Activated CD4-positive, alpha-beta T cell treated with anti-CD3 and anti-CD28 coated beads, Interleukin-2, Interleukin-6, amounts not matched to agents 100 ng/mL and 50 ng/mL, durations not matched to agents 16 hours and 8 hours (primary cell): ENCODE measurements at regions not wholly inside any gene's neighbourhood (a gene's known extent, or its start where the extent isn't known, plus 50 kb on each side); places are given as distances from the start of the nearest gene placed in this dataset.
A peak's percentile ranks its signal among the peaks of the same experiment; 100 is the strongest.
"Not testable (repeated sequence)": the region's sequence is repeated elsewhere in the genome, so short reads cannot be mapped to it uniquely, and the experiment has no call there.

ENCODE experiments used
- DNase-seq: peaks from one replicate; pipeline ENCODE4 v3.0.0-alpha.2; 2020

DNA sequence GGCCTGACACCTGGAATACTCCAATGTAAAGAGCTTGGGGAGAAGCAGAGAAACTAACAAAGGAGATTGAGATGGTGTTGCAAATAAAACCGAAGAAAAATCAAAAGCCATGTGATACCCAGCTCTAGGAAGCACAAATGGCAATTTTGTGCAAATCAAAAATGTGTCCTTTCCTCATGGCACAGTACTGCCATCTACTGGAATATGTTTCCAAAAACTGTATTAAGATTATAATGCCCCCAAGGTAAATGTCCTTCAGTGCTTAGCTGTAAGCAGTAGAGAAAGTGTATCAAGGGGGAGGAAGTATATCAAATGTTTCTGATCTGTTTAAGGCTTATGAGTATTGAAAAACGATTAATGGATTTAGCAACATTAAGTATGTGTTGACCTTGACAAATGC, 620.3 kb downstream of the ZWINT start:
- not testable (repeated sequence) for DNase-seq

DNA sequence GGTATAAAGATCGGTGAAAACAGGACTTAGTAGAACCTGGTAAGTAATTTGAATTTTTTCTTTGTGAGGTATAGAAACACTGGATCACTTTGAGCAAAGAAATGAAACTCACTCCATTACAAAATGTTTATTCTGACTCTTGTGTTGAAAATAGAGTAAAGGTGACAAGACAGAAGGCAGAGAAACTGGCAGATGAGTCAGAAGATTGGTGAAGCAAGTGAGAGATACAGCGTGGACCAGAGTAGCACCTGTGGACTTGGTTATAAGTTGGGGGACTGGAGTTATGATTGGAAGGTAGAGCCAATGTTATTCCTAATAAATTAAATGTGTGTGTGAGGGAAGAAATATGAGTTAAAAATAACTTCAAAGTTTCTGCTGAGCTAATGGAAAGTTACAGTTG, 620.9 kb downstream of the ZWINT start:
- no peak for DNase-seq

DNA sequence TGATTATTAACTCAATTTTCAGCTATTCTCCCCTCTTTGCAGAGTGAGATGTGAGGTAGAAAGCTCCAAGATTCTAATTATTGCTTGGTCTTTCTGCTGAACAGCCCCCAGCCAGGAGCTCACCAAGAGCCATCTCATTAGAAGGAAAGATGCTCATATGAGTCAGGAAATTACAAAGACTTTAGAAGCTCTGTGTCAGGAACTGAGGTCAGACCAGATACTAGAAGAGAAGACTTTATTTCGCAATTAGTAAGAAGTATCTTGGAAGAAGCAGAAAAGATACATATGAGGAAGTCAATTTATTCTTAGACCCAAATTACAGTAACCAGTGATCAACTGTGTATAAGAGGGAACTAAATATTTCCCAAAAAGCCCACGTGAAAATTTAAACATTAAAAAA, 626.9 kb downstream of the ZWINT start:
- no peak for DNase-seq

DNA sequence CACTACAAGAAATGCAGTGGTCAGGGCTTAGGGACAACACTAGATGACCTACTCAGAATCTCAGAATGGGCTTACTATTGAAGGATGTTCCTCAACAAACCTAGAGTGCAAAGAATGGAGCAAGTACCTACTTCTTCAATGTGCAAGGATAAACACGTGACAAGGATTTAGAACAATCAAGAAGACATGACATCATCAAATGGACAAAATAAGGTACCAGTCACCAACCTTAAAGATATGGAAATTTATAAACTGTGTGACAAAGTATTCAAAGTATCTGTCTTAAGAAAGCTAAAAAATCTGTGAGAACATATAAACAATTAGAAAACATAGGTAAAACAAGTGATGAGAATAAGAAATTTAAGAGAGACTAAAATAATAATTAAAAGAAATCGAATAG, 656.1 kb downstream of the ZWINT start:
- DNase-seq = no peak

DNA sequence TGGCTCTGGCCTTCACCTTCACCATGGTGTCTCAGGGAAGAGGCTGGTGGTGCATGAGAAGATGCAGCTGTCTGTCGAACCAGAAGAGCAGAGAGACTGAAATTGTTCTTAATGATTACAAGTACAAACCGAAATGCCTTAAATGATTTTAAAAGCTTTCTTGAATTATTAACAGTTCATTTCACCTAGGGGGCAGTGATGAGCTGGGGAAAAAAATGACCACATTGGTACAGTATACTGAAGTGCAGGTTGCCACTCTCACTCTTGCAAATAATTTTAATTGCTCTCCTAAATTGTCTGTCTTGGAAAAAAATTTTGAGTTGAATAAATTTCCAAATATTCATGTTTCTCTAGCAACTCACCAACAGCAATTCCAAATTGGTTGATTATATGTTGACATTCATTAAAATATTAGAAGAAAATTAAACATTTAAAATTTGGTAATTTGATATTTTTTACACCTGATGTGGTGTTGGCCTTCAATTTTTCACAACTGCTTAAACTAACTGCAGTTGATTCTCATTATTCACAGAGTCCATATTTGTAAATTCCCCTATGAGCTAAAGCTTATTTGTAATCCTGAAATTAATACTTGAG, 692.6 kb downstream of the ZWINT start:
- peak; percentile 2 for DNase-seq

DNA sequence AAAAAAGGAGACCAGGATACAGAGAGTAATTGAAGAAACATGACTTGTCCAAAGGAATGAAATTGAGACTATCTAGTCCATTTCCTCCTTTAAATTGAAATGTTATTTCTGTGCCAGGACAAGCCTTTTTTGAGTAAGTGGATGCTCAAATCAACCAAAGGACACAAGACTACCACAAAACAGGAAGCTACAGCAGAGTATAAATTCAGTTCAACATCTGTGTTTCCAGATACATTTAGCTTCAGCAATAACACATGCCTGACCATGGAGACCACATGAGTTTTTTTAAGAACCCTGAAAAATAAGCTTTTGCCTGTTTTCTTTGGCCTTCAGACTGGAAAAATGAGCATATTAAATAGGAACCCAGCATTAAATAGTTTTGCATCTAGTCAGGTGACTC, 707.5 kb downstream of the ZWINT start:
- DNase-seq = no peak

DNA sequence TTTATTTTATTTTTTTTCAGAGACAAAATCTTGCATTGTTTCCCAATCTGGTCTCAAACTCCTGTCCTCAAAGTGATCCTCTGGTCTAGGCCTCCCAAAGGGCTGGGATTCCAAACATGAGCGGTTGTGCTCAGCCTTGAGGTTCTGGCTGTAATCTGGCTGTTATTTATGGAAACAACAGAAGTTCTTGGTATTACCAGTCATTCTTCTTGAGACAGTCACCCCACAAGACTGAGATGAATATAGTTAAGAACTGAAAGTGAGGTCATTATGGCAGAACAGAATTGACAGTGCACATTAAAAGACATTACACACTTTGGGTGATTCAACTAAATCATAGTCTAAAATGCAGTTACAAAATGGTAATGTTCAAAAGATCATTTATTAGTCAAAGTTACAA, 719.5 kb downstream of the ZWINT start:
- DNase-seq = no peak

DNA sequence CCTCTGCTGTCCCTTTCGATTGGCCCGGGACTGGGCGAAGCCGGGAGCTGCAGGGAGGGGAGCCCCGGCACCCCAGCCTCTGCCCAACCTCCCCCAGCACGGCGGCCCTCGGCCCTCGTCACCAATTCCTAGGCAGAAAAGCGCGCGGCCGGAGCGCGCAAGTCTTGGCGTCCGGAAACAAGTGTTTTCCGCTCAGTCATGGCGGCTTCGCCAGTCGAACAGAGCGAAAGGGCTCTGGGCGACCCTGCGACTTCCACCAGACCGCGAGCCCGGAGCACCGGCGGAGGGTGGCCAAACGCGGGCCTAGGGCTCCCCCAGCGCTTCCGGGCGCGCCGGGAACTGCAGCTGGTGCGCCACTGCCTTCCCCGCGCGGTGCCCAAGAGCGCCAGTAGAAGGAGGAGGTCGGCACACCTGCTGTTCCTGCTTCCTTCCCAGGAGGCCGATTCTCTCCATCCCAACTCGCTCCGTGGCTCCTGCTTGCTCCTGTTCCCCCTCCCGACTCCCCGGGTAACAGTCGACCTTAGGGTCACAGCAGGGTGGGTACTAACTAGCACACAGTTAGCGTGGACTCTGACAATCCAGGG, 729.9 kb downstream of the ZWINT start:
- peak; percentile 56 for DNase-seq

DNA sequence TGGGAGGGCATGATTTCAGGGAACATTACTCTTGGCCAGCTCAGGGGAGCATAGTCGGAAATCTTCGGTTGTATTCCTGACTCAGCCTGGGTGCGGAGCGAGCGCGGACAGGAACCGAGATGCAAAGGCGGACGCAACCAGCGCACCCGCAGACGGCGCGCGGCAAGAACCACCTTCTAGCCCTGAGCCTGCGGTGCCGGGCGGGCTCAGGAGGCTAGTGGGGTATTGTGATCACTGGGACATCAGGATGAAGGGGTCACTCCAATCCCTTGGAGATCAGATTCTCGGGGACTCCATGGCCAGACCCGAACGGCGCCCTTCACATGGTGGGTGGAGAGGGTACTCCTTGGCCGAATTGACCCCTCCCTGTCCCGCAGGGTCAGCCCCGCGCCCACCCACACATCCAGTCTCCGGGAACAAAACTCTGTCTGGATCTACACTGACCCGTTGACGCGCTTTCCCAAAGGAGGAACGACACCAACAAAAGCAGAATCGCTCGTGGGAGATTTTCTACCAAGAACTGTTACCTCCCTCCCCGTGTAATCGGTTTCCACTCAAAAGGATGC, 730.5 kb downstream of the ZWINT start:
- DNase-seq = no peak

DNA sequence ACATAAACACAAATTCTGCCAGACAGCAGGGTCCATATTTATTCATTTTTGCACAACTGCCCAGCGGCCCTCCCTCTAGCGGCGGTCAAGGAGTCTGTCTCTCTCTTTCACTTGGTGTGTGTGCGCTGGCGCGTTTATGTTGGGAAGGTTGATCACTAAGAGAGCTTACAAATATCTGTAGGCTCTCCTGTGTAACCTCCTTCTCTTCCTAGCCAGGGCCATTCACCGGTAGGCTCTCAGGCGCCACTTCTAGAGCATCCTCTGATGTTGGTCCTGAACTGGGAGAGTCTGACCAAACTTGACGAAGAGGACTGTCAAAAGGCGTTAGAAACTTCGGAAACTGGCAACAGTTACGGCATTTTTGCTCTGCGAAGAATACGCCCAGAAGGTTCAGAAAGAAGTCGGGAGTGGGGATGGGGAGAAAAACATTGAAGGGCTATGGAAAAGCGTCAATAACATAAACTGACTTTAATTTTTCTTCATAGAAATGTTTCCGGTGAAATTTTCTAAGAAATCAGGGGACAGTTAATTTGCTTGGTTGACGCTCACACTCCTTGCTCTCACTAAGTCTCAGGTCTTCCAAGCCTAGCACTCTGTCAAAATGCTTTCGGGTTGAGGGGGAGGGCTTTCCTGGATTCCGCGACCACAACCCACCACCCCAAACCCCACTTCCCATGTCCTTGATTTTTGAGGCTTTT, 731.1 kb downstream of the ZWINT start:
- peak; percentile 28 for DNase-seq

DNA sequence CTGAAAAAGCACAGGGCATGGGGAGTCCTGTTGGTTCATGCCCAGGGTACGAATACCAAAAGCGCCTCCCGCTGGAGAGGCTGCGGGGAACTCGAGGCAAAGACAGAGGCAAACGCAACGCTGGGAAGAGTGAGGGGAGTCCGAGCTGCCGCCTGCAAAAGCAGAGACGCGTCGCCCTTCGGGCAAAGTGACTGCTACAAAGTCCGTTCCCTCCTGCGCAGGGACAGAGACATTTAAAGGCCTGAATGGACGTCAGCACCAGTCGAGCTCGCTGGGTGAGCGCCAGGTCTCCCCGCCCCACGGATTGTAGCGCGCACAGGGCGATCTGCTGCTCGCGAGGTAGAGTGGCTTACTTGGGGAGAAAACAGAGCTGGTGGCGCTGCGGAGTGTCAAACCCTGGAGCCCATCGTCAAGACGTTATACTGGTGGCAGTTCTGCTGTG, 732.8 kb downstream of the ZWINT start:
- no peak for DNase-seq

DNA sequence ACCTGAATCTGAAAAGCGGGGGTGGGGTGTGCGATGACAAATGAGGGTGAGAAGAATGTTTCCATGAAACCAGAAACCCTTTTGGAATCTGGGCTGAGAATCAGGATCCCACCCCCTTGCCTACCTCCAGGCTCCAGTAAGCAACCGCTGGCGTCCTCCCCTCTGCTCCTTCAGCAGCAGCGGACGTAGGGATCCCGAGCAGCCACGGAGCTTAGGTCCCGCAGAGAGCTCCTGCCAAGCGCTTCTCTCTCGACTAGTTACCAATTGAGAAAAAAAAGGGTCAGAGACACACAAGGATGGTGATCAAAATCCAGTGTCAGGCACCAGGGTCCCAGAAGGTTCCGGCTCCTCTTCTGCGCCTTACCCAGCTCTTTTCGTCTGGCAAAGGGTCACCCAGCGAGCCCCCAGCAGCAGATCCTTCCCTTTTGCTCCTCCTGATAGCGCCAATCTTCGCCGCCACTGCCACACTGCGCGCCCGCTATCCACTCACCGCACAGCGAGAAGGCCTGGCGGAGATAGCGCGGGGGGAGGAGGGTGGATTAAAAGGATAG, 733.5 kb downstream of the ZWINT start:
- DNase-seq = no peak

DNA sequence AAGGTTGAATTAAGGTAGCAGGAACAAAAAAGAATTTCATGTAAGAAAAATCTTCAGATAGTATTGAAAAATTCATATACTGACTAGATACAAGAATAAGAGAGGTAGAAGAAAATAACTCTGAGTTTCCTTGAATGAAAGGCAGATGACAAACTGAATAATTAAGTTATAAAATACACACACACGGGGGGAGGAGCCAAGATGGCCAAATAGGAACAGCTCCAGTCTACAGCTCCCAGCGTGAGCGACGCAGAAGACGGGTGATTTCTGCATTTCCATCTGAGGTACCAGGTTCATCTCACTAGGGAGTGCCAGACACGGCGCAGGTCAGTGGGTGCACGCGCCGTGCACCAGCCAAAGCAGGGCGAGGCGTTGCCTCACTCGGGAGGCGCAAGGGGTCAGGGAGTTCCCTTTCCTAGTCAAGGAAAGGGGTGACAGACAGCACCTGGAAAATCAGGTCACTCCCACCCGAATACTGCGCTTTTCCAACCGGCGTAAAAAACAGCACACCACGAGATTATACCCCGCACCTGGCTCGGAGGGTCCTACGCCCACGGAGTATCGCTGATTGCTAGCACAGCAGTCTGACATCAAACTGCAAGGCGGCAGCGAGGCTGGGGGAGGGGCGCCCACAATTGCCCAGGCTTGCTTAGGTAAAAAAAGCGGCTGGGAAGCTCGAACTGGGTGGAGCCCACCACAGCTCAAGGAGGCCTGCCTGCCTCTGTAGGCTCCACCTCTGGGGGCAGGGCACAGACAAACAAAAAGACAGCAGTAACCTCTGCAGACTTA, 759.2 kb downstream of the ZWINT start:
- DNase-seq = not testable (repeated sequence)

DNA sequence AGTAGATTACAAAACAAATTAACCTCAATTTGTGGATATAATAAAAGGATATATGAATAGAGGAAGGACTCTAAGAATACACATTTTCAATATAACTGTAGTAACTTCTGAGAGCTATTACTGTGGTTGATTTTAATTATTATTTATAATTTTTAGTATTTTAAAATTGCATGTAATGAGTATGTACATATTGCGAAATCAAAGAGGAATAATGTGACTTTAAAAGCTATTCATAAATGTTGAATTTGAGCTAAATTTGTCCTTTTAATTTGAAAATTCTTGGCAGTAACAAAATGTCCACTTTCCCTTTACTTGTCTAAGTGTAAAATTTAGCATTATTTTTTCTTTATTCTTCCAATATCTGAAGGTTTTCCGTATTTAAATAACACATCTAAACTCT, 750.6 kb upstream of the PCDH15 start:
- no peak for DNase-seq

DNA sequence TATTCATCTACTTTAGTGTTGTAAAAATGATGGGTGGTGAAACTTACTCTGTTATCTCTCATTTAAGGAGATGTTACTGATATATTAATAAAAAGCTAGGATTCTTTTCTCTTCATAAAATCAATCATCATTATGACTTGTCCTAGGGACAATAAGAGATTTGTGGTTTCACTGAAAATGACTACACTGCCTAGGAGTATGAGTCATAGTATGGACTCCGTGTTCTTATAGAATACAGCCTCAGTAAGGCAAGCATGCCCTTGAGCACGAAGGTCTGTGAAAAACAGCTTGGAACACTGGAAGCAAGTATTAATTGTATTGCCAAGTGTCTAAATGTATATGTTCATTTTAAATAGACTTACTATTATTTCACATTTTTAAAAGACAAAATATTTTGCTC, 749.2 kb upstream of the PCDH15 start:
- no peak for DNase-seq

DNA sequence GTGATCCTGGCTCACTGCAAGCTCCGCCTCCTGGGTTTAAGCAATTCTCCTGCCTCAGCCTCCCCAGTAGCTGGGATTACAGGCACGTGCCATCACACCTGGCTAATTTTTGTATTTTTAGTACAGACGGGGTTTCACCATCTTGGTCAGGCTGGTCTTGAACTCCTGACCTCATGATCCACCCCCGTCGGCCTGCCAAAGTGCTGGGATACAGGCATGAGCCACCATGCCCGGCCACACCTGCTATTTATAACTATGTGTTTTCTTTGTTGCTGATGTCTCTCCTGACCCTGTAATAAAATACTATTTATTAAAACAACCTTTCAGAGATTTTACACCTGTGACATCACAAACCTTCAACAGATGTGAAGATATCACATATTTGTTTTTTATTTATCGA, 736.5 kb upstream of the PCDH15 start:
- DNase-seq = not testable (repeated sequence)

DNA sequence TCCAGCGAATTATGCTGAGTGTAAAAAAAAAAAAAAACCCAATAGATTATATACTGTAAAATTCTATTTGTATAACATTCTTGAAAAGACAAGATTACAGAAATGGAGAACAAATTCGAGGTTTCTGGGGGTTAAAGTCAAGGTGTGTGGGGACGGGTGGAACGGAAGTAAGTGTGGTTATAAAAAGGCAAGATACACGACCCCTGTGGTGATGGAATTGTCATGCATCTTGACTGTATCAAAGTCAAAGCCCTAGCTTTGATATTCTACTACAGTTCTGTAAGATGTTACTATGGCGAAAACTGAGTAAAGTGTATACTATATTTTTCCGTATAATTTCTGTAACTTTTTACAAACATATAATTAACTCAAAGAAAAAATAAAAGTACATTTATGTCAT, 718.2 kb upstream of the PCDH15 start:
- no peak for DNase-seq

DNA sequence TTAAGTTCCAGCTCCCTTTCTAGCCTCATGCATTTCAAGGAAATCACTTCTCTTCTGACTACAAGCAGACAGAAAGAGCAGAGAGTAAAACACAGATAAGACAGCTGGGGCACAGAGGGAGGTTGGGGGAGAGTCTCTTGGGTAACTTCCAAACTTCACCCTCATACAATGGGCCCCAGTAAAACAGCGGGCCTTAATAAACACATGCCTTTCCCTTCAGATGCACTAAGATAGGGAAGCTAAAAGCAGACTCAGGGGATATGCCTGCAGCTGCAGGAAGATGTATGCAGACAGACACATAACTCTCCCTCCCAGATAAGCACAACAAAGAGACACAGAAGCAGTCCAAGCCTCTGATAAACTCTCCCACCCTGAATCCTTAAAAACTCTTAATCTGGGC, 717.4 kb upstream of the PCDH15 start:
- DNase-seq = not testable (repeated sequence)

DNA sequence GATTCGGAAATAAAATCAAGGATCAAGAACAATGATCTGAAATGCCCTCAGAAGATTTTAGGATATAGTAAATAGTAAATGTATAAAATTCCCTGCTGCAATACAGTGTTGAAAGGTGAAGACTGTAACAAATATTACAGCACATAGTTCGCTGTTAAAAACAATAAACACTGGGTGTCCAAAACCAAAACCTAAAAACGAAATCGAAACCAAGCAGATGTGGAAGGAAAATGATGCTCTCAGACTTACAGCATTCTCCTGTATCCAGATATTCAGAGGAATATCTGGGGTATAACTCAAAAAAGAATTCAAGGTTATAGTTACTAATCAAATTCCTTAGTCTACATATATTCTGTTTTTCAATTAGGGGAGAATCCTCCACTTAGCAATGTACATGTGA, 708.1 kb upstream of the PCDH15 start:
- DNase-seq = no peak

DNA sequence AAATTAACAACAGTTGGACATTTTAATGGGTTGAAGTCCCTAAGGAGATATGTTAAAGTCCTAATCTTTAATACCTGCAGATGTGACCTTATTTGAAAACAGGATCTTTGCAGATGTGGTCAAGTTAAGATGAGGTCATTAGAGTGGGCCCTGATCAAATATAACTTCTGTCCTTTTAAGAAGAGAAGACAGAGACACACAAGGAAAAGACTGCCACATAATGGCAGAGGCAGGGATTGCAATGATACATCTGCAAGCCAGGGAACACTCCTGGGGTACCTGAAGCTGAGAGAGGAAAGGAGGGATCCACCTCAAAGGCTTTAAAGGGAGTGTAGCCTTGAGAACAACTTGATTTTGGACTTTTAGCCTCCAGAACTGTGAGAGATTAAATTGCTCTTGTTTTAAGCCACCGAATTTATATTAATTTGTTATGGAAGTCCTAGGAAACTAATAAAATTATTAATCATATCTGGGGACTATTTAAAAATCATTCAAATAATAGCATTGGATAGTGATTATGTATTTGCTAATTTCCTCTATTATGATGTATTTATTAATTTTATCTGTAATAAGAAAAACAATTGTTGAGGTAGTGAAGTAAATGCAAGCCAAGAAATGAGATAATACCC, 700.0 kb upstream of the PCDH15 start:
- DNase-seq = peak; percentile 25

DNA sequence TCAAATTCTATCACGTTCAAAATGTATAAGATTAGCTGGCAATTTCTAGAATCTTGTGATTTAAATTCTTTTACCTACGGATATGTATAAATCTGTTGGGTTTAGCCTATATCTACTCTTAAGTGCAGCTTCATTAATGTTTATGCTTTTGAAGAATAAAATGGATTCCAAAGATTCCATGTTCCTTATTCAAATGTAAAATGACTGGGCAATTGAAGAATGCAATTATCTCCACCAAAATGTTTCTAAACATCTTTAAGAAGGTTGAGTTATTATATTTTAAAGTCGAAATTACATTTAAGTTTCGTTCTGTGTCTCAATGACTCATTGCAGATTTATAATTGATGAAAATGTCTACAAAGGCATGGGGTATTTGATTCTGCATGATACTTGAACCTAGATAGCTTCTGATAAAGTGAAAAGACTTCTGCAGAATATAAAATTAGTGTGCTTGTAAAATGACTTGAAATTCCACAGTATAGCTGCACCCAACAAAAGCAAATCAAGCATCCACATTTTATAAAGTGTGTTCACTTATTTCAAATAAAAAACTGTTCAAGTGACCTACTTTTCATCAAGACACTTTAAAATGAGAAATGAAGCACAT, 697.0 kb upstream of the PCDH15 start:
- no peak for DNase-seq

DNA sequence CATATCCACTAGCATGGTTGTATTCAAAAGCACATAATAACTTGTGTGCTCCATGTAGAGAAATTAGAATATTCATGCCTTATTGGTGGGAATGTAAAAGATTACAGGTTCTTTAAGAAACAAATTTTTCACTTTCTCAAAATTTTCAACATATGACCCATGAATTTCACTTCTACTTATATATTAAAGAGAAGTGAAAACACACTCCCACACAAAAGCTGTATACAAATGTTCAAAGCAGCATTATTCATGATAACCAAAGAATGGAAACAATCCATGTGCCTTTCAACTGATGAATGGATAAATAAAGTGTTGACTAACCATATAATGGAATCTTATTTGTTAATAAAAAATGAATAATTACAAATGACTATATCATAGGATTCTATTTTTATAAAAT, 694.5 kb upstream of the PCDH15 start:
- no peak for DNase-seq
